ENCODE measurements at regions not wholly inside any gene's neighbourhood (a gene's known extent, or its start where the extent isn't known, plus 50 kb on each side); places are given as distances from the start of the nearest gene placed in this dataset.
"Not testable (repeated sequence)": the region's sequence is repeated elsewhere in the genome, so short reads cannot be mapped to it uniquely, and the experiment has no call there.

GRCh38 chr4:103307453-103308247 lies 109.5 kb upstream of the CENPE start:
- DNase-seq (ENCODE audit: low spot score) = peak; percentile 3

GRCh38 chr4:103306870-103307375 lies 108.8 kb upstream of the CENPE start:
- peak; percentile 84 for DNase-seq (ENCODE audit: low spot score)

- DNase-seq (ENCODE audit: low spot score) = no peak
Measured at GRCh38 chr4:103305355-103305754, 107.2 kb upstream of the CENPE start.

GRCh38 chr4:103303011-103303410 lies 104.9 kb upstream of the CENPE start:
- no peak for DNase-seq (ENCODE audit: low spot score)

GRCh38 chr4:103292959-103293358 lies 94.8 kb upstream of the CENPE start:
- DNase-seq (ENCODE audit: low spot score) = no peak

GRCh38 chr4:103292373-103292772 lies 94.2 kb upstream of the CENPE start:
- DNase-seq (ENCODE audit: low spot score) = no peak

- DNase-seq (ENCODE audit: low spot score) = no peak
Measured at GRCh38 chr4:103289186-103289585, 91.0 kb upstream of the CENPE start.

GRCh38 chr4:103272174-103272573 lies 74.0 kb upstream of the CENPE start:
- DNase-seq (ENCODE audit: low spot score) = no peak

- no peak for DNase-seq (ENCODE audit: low spot score)
Measured at GRCh38 chr4:103268746-103269145, 70.6 kb upstream of the CENPE start.

GRCh38 chr4:103264905-103265304 lies 66.8 kb upstream of the CENPE start:
- no peak for DNase-seq (ENCODE audit: low spot score)

- DNase-seq (ENCODE audit: low spot score) = not testable (repeated sequence)
Measured at GRCh38 chr4:103256068-103256467, 57.9 kb upstream of the CENPE start.
